Globus pallidus (tissue), 1 donor: ENCODE measurements at regions not wholly inside any gene's neighbourhood (a gene's known extent, or its start where the extent isn't known, plus 50 kb on each side); places are given as distances from the start of the nearest gene placed in this dataset.
A peak's percentile ranks its signal among the peaks of the same experiment; 100 is the strongest.

ENCODE experiments used
- DNase-seq: peaks from one replicate; pipeline ENCODE4 v3.0.0-alpha.2; 2015; ENCODE audit warnings: low spot score

- no peak for DNase-seq
Measured at GRCh38 chr1:38463074-38463473, 396.5 kb downstream of the RRAGC start.

- no peak for DNase-seq
Measured at GRCh38 chr1:38456531-38456876, 403.1 kb downstream of the RRAGC start.

- no peak for DNase-seq
Measured at GRCh38 chr1:38455829-38456530, 403.6 kb downstream of the RRAGC start.

GRCh38 chr1:38454749-38455441, 404.7 kb downstream of the RRAGC start:
- no peak for DNase-seq

- DNase-seq, result no peak
Measured at GRCh38 chr1:38454236-38454635, 405.3 kb downstream of the RRAGC start.

GRCh38 chr1:38452246-38452645, 405.7 kb upstream of the POU3F1 start:
- no peak for DNase-seq

- DNase-seq, result no peak
Measured at GRCh38 chr1:38451541-38451993, 405.0 kb upstream of the POU3F1 start.

- DNase-seq, result no peak
Measured at GRCh38 chr1:38448893-38449292, 402.3 kb upstream of the POU3F1 start.

GRCh38 chr1:38446936-38447335, 400.3 kb upstream of the POU3F1 start:
- no peak for DNase-seq

- DNase-seq, result no peak
Measured at GRCh38 chr1:38444770-38445442, 398.3 kb upstream of the POU3F1 start.

GRCh38 chr1:38444311-38444710, 397.7 kb upstream of the POU3F1 start:
- no peak for DNase-seq

- no peak for DNase-seq
Measured at GRCh38 chr1:38440402-38440801, 393.8 kb upstream of the POU3F1 start.

- no peak for DNase-seq
Measured at GRCh38 chr1:38436749-38437148, 390.2 kb upstream of the POU3F1 start.

GRCh38 chr1:38436006-38436405, 389.4 kb upstream of the POU3F1 start:
- no peak for DNase-seq

- peak; percentile 40 for DNase-seq
Measured at GRCh38 chr1:38433084-38433722, 386.6 kb upstream of the POU3F1 start.

- DNase-seq, result no peak
Measured at GRCh38 chr1:38431535-38432376, 385.2 kb upstream of the POU3F1 start.

GRCh38 chr1:38430949-38431348, 384.4 kb upstream of the POU3F1 start:
- DNase-seq, result no peak

GRCh38 chr1:38424677-38425076, 378.1 kb upstream of the POU3F1 start:
- DNase-seq, result no peak

GRCh38 chr1:38420666-38421065, 374.1 kb upstream of the POU3F1 start:
- DNase-seq, result no peak

GRCh38 chr1:38418195-38419030, 371.8 kb upstream of the POU3F1 start:
- DNase-seq, result peak; percentile 55

GRCh38 chr1:38403667-38404066, 357.1 kb upstream of the POU3F1 start:
- DNase-seq, result no peak
